Urinary bladder (tissue), 3 donors: ENCODE measurements at regions not wholly inside any gene's neighbourhood (a gene's known extent, or its start where the extent isn't known, plus 50 kb on each side); places are given as distances from the start of the nearest gene placed in this dataset.

Experiments
- DNase-seq: peaks from one replicate; pipeline ENCODE4 v3.0.0-alpha.2; 2015; ENCODE audit errors: extremely low spot score
- H3K27ac ChIP-seq: one replicate; pipeline ENCODE4 v1.5.1; 2013; ENCODE audit warnings: low read depth, mild to moderate bottlenecking, moderate library complexity
- H3K36me3 ChIP-seq: one replicate; pipeline ENCODE4 v1.6.1; 2013; ENCODE audit warnings: mild to moderate bottlenecking, moderate library complexity; ENCODE audit not compliant: insufficient read depth
- H3K4me1 ChIP-seq: one replicate; pipeline ENCODE4 v1.6.1; 2013; ENCODE audit warnings: mild to moderate bottlenecking, moderate library complexity; ENCODE audit not compliant: insufficient read depth
- H3K4me3 ChIP-seq: one replicate; pipeline ENCODE4 v1.5.1; 2013; ENCODE audit warnings: low read depth, low read length
- WGBS: extraction: QIAGEN DNeasy Blood & Tissue Kit; methylation state at CpG from one replicate; pipeline ENCODE4 v1.1.7; 2013; 5-methylcytosine and 5-hydroxymethylcytosine counted together
- donor health status: healthy with polysubstance abuse.
- donor health status: healthy.

DNA sequence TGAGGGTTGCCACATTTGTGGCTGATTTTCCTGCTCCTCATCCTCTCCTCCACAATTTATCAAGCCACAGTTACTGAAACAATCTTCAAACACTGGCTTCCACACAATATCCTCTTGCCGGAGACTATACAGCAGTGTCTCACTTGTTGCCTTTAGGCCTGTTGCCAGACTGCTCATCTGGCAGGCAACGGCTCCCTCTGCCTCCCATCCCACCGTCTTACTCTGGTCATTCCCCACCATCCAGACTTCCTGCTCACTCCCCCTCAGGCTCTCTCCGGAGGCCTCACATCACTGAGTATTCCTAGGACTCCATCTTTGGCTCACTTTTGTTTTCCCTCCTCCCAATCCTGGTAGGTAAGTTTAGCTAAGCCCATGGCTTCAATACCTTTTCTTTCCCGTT, 301.9 kb downstream of the IL20RB start:
- no peak overlapping the region for H3K27ac ChIP-seq
- H3K4me3 ChIP-seq = no peak overlapping the region
- no peaks in the 10 kb centered on the region for H3K4me1 ChIP-seq
- H3K36me3 ChIP-seq = no peaks in the 10 kb centered on the region
- 29% methylated on average over 5 of the region's 5 CpGs for WGBS
- DNase-seq = no peak

DNA sequence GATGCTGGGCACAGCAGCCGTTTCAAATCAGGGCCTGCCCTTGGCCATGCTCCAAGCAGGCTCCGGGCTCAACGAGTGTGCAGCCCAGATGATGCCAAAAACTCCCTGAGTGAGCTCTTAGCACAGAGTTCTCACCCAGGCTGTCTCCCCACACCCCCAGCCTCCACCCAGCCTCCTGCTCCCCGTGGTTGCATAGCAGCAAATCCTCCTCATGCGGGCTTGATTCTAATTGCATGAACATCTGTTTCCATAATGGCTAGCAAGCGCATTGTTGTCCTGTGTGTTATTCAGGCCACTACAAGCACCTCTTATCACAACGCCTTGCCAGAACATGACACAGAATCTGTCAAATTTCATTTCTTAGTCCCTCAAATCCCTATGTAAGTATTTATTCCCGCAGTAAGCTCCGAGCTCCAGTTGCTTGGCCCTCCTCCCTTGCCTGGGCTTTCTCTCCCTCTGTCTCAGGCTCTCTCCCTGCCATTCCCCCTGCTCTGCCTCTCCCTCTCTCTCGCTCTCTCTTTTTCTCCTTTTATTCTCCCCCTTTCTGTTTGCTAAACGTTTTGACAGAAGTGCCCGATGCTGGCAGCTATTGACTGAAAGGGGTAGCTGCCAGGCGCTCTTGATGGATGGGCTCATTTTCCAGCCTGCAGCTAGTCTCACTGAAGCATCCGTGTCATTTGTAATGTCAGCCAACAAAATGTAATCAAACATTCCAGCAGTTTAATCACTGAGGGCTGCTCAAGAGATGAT, 306.5 kb downstream of the IL20RB start:
- no peaks in the 10 kb centered on the region for H3K36me3 ChIP-seq
- no peak for DNase-seq
- no peak overlapping the region for H3K27ac ChIP-seq
- no peak overlapping the region for H3K4me3 ChIP-seq
- 16% methylated on average over 14 of the region's 14 CpGs for WGBS
- H3K4me1 ChIP-seq = no peaks in the 10 kb centered on the region

DNA sequence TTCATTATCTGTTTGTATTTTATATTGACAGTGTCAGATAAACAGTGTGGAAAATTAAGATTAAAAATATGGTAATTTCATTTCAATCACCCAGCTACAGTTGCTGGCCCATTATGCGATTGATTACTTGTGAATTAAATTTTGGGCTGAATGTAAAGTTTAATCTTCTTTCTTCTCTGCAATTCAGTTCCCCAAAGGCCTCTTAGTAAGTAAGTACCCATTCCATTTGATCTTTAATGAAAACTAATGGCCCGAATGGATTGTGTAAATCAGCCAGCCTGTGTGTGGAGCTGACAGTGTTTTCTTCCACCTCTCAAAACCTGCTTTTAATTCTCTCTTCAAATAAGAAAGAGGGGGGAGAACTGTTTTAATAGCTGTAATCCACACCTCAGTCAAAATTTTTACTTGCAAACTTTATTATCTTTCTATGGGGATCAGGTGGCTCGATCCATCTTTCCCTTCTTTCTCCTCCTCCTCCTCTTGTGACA, 307.1 kb downstream of the IL20RB start:
- DNase-seq = no peak

DNA sequence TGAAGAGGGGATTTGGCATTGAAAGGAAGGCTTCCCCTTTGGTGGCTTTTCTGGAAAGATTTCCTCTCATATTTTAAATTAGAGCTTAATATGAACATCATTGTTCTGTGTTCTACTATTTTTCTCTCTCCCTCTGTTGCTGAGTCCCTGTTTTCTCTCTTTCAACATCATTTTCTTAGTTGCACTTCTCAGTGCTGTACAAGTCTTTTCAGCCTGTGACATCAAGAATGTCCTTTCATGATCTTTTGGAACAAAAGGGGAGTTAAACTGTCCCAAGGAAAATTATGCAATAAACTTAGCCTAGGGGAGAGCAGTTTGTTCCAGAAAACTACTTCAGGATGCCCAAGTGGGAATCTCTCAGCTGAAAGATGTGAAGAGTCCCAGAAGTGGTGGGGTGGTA, 325.1 kb downstream of the IL20RB start:
- H3K27ac ChIP-seq = no peak overlapping the region
- no peaks in the 10 kb centered on the region for H3K4me1 ChIP-seq
- no peak for DNase-seq
- no peaks in the 10 kb centered on the region for H3K36me3 ChIP-seq
- H3K4me3 ChIP-seq = no peak overlapping the region

More for the DNA sequence above, 307.1 kb downstream of the IL20RB start:
- Histone ChIP-seq H3K4me3 (no peak overlapping the region), H3K27ac (no peak overlapping the region), H3K4me1 (no peaks in the 10 kb centered on the region), H3K36me3 (no peaks in the 10 kb centered on the region)
- 74% methylated on average over 3 of the region's 3 CpGs for WGBS

DNA sequence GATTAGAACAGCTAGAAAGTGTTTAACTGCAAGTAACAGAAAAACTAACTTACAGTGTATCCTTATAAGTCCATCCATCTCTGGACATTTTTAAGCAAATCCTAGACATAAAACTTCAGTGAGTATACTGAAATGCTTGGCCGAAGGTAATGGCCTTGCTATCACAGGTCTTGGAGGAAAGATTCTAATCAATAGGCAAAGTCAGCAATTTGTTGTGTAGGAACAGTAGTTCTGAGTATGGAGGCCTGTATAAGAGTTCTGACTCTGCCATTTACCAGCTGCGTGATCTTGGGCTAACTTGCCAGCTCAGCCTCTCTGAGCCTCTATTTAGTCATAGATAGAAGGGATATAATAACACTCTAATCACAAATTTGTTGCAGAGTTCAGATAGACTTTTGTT, 328.1 kb downstream of the IL20RB start:
- Histone ChIP-seq H3K27ac (no peak overlapping the region), H3K4me3 (no peak overlapping the region), H3K36me3 (no peaks in the 10 kb centered on the region), H3K4me1 (no peaks in the 10 kb centered on the region)
- 75% methylated on average over 2 of the region's 2 CpGs for WGBS
- no peak for DNase-seq

DNA sequence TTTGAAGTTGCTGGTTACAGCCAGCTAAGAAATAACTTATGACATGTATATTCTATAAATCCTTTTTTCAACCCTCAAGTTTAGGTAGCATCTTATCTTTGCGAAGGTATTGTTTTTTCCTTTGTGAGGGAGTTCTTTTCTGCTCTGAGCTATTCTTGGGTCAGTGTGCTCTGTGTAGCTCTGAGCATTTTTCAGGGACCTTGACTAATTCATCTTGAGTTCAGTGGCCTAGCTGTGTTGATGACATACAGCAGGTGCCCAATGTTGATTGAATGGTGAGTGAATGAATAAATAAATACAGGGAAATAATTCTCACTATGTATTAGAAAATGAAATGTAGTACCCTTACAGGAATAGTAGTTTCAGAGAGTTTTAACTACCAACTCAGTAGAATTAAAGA, 335.3 kb downstream of the IL20RB start:
- Histone ChIP-seq H3K4me1 (no peaks in the 10 kb centered on the region), H3K36me3 (no peaks in the 10 kb centered on the region), H3K27ac (no peak overlapping the region), H3K4me3 (no peak overlapping the region)
- 68% methylated on average over 1 of the region's 1 CpG for WGBS
- DNase-seq = no peak

DNA sequence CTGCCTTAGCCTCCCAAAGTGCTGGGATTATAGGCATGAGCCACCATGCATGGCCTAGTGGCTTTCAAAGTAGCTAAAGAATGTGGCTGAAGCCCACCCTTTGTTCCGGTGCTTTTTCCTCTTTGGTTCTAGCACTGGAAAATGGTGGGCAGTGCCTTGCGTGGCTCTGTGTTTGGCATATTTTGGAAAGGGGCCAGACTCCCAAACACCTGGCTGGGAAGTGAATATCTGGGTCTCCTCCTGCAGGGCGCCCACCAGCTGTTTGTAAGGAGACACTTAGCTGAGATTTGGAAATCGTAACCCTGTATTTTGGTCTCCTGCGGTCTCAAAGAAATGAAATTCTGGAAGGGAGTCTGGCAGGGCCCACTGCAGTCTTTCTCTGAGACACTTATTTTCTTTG, 336.4 kb downstream of the IL20RB start:
- no peak for DNase-seq
- no peaks in the 10 kb centered on the region for H3K4me1 ChIP-seq
- no peaks in the 10 kb centered on the region for H3K36me3 ChIP-seq
- H3K4me3 ChIP-seq = no peak overlapping the region
- H3K27ac ChIP-seq = no peak overlapping the region
- WGBS = 84% methylated on average over 5 of the region's 5 CpGs

DNA sequence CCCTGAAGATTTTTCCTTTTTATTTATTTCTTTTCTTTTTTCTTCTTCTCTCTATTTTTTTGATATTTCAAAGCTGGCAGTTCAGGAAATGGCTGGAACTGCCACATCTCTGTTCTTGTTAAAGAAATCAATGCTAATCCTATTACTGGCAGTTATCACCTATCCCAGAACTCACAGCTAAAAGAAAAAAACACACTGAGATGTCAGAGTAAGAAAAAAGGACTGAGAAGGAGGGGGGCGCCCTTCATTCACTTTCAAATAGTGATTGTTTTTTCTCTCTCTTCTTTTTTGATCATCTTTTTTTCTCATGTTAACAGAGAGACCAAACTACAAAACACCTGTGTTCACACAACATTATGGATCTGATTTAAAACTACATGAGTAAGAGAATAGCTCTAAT, 337.1 kb downstream of the IL20RB start:
- WGBS = 78% methylated on average over 1 of the region's 1 CpG
- no peaks in the 10 kb centered on the region for H3K4me1 ChIP-seq
- H3K27ac ChIP-seq = no peak overlapping the region
- H3K4me3 ChIP-seq = no peak overlapping the region
- no peak for DNase-seq
- no peaks in the 10 kb centered on the region for H3K36me3 ChIP-seq

DNA sequence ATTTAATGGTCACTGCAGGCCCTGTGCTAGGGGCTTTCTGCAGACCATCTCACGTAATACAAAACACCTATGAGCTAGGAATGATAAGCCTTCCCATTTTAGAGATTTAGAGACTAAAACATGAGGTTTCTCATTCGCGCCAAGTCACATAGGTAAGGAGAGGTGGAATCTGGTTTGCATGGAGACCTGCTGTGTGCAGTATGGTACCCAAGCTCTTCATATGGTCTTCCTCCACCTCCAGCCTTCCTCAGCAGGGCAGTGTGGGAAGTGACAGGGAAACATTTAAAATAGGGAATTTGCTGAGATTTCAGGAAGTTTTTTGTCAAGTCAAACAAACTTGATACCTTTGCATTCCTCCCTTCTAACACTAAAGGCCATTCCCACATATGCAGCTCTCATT, 337.6 kb downstream of the IL20RB start:
- Histone ChIP-seq H3K4me3 (no peak overlapping the region), H3K36me3 (no peaks in the 10 kb centered on the region), H3K4me1 (no peaks in the 10 kb centered on the region), H3K27ac (no peak overlapping the region)
- WGBS = 89% methylated on average over 3 of the region's 3 CpGs
- DNase-seq = no peak

DNA sequence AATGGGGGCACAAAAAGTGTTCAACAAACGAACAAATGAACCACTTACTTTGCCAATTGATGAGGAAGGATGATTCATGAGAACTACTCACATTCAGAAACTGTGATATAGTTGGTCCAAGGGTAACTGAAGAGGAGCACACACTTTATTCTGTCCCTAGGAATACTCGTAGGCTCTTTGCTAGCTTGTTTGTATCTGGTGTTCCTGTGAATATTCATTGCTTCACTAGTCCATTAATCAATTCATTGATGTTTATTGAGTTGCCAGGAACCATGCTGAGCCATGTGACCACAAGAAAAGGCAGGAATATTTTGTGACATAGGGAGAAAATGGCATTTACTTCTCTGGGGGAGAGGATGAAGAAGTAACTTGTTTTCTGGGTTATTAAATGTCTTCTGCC, 338.3 kb downstream of the IL20RB start:
- Histone ChIP-seq H3K4me3 (no peak overlapping the region), H3K36me3 (no peaks in the 10 kb centered on the region), H3K27ac (no peak overlapping the region), H3K4me1 (no peaks in the 10 kb centered on the region)
- DNase-seq = no peak
- 57% methylated on average over 2 of the region's 2 CpGs for WGBS

DNA sequence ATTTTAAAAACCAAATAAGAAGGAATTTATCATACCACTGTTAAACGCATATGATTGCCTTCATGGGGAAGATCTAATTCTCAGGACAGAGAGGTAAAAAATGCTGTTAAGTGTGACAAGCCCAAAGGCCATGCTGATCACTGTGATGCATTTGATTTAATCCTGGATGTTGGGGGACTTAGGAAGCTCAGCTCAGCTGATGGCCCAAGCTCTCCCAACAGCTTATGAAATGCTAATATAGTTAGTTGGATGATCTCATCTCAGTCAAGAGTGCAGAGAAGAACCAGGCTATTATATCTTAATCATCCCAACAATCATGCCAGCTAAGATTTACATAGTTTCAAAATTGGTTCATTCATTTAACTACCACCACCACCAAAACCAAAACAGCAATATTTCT, 340.0 kb downstream of the IL20RB start:
- Histone ChIP-seq H3K36me3 (no peaks in the 10 kb centered on the region), H3K4me3 (no peak overlapping the region), H3K4me1 (no peaks in the 10 kb centered on the region), H3K27ac (no peak overlapping the region)
- no peak for DNase-seq
- WGBS = 81% methylated on average over 1 of the region's 1 CpG

DNA sequence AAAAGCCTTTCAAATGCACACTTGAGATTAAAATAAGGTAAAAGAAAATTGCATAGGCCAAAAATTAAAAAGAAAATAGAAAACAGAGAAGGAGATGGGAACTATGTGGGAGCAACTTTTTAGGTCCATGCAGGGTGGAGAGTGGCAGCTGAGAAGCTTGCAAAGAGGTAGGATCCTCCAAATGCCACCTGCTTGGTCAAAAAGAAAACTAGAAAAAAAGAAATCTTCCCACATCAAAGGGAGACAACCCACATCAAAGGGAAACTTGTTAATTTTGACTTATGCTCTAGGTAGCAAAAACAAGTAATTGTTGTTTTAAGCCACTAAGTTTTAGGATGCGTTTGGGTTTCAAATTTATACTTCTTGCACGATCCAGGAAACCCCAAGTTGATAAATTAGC, 342.9 kb downstream of the IL20RB start:
- Histone ChIP-seq H3K36me3 (no peaks in the 10 kb centered on the region), H3K27ac (no peak overlapping the region), H3K4me1 (no peaks in the 10 kb centered on the region), H3K4me3 (no peak overlapping the region)
- DNase-seq = no peak
- 79% methylated on average over 2 of the region's 2 CpGs for WGBS

DNA sequence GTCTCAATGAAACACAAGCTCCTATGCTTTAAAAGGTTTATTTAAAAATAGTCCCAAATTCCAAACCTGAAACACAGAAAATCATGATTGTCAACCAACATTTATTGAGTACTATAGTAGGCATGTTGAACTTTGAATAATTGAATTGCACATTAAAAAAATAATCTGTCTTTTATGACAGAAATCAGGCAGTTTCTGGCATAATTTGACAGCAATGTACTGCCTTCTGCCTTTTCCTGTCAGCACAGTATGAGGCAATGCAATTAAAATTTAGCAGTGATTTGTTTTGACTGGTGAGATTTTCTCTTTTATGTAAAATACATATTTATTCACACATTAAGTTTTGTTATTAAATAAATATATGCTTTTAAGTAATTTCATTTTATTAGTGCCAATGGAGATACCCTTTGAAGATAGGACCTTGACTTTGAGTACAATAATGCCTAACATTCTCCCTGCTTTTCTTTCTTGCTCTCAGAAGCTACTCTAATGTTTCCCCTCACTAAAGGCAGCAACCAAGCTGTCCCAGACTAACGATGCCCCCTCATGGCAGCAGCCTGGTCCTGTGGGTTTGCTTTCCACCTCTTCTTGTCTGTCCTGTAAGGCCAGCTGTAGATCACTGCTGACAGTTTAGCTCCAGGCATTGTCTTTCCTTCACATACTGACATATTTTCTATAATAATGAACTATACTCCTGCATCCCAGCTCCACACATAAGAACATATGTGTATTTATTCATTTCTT, 346.7 kb downstream of the IL20RB start:
- no peak for DNase-seq
- 63% methylated on average over 1 of the region's 1 CpG for WGBS
- Histone ChIP-seq H3K27ac (no peak overlapping the region), H3K36me3 (no peaks in the 10 kb centered on the region), H3K4me3 (no peak overlapping the region), H3K4me1 (no peaks in the 10 kb centered on the region)

DNA sequence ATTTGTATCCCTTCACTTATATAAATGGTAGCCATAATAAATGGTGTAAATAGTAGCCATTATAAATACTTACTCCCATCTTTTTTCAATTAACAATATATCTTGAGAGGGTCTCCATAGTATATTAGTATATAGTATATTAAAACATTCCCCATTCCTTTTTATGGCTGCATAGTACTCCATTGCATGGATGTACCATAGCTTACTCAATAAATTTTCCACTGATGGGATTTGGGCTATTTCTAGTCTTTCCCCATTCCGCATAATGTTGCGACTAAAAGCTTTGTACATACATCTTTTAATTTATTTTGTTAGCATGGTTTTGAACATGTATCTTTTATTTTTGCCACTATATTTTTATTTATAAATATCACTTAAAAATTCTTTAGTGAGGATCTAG, 366.3 kb downstream of the IL20RB start:
- DNase-seq = no peak
- Histone ChIP-seq H3K4me3 (no peak overlapping the region), H3K27ac (no peak overlapping the region), H3K36me3 (no peaks in the 10 kb centered on the region), H3K4me1 (no peaks in the 10 kb centered on the region)
- WGBS = 99% methylated on average over 2 of the region's 2 CpGs
